NCI-H1694 treated with DMSO at 0.1 percent for 48 hours (cell line): ENCODE measurements at regions not wholly inside any gene's neighbourhood (a gene's known extent, or its start where the extent isn't known, plus 50 kb on each side); places are given as distances from the start of the nearest gene placed in this dataset.

Source experiments
- DNase-seq: peaks from one replicate; lab custom pipeline; 2025; lab: John Stamatoyannopoulos, UW

GRCh38 chr1:218823291-218823900 lies 350.3 kb upstream of the LYPLAL1 start:
- no peak for DNase-seq

- DNase-seq, result no peak
These were observed 346.2 kb upstream of the LYPLAL1 start for GRCh38 chr1:218827486-218827885.

GRCh38 chr1:218828125-218828650 lies 345.5 kb upstream of the LYPLAL1 start:
- DNase-seq, result no peak

- DNase-seq, result no peak
These were observed 344.6 kb upstream of the LYPLAL1 start for GRCh38 chr1:218829097-218829496.

GRCh38 chr1:218835609-218836008 lies 338.1 kb upstream of the LYPLAL1 start:
- DNase-seq, result no peak

GRCh38 chr1:218836264-218836663 lies 337.4 kb upstream of the LYPLAL1 start:
- no peak for DNase-seq

GRCh38 chr1:218837051-218837450 lies 336.6 kb upstream of the LYPLAL1 start:
- no peak for DNase-seq

GRCh38 chr1:218845589-218845988 lies 328.1 kb upstream of the LYPLAL1 start:
- DNase-seq, result no peak

GRCh38 chr1:218846181-218846580 lies 327.5 kb upstream of the LYPLAL1 start:
- no peak for DNase-seq

- no peak for DNase-seq
These were observed 326.4 kb upstream of the LYPLAL1 start for GRCh38 chr1:218847089-218847768.

- DNase-seq, result no peak
These were observed 325.7 kb upstream of the LYPLAL1 start for GRCh38 chr1:218848009-218848408.

GRCh38 chr1:218850367-218850766 lies 323.3 kb upstream of the LYPLAL1 start:
- no peak for DNase-seq

- no peak for DNase-seq
These were observed 322.1 kb upstream of the LYPLAL1 start for GRCh38 chr1:218851586-218851985.

GRCh38 chr1:218852527-218852926 lies 321.2 kb upstream of the LYPLAL1 start:
- no peak for DNase-seq

- DNase-seq, result no peak
These were observed 309.7 kb upstream of the LYPLAL1 start for GRCh38 chr1:218863987-218864386.

GRCh38 chr1:218865591-218865990 lies 308.1 kb upstream of the LYPLAL1 start:
- no peak for DNase-seq

- DNase-seq, result no peak
These were observed 307.2 kb upstream of the LYPLAL1 start for GRCh38 chr1:218866507-218866906.

- DNase-seq, result no peak
These were observed 306.6 kb upstream of the LYPLAL1 start for GRCh38 chr1:218867066-218867465.

- no peak for DNase-seq
These were observed 305.6 kb upstream of the LYPLAL1 start for GRCh38 chr1:218867941-218868626.

- DNase-seq, result no peak
These were observed 304.4 kb upstream of the LYPLAL1 start for GRCh38 chr1:218869276-218869675.

GRCh38 chr1:218872026-218872425 lies 301.7 kb upstream of the LYPLAL1 start:
- DNase-seq, result no peak

- DNase-seq, result no peak
These were observed 300.8 kb upstream of the LYPLAL1 start for GRCh38 chr1:218872928-218873327.

- DNase-seq, result no peak
These were observed 299.4 kb upstream of the LYPLAL1 start for GRCh38 chr1:218874313-218874712.
